Fibroblast of mammary gland (primary cell): ENCODE measurements at regions not wholly inside any gene's neighbourhood (a gene's known extent, or its start where the extent isn't known, plus 50 kb on each side); places are given as distances from the start of the nearest gene placed in this dataset.
"Not testable (repeated sequence)": the region's sequence is repeated elsewhere in the genome, so short reads cannot be mapped to it uniquely, and the experiment has no call there.

Experiments
- DNase-seq: peaks from one replicate; pipeline ENCODE4 v3.0.0-alpha.2; 2010; ENCODE audit warnings: low read depth
- H3K4me3 ChIP-seq: 2 replicates; pipeline ENCODE4 v1.5.1; 2011; ENCODE audit warnings: low read depth, mild to moderate bottlenecking, low read length, moderate library complexity; ENCODE audit not compliant: control insufficient read depth
- TF ChIP-seq, protein P1 (sequence below): conservative IDR thresholded peaks from 2 replicates; pipeline ENCODE4 v1.5.1; 2011; ENCODE audit warnings: low read depth, low read length, inconsistent platforms; ENCODE audit not compliant: control insufficient read depth, insufficient read depth

DNA sequence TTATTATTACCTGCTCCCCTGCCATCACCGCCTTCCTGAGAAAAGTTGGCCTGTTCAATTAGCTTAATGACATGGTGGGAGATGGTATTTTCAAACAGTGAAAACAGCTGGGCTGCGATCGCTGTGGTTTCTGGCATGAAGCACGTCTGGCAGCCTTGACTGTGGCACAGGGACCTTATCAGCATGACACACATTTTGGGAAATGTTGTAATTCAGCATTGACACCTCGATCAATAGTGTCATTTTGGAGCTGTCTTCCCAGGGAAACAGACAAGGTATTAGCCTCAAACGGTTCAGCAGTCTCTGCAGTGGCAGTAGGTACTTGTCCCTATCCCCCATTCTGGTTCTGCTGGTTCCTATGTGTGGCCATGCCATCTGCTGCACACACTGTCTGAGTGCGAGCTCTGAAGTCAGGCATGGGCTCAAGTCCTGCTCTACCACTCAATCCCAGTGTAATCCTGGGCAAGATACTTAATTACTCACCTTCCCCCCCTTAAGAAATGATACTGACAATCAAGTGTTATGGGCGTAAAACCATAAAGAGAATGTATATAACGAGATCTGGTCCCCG is 154.5 kb upstream of the KCND3 start:
- no peak for DNase-seq
- no peak overlapping the region for H3K4me3 ChIP-seq
- TF ChIP-seq, protein P1, sequence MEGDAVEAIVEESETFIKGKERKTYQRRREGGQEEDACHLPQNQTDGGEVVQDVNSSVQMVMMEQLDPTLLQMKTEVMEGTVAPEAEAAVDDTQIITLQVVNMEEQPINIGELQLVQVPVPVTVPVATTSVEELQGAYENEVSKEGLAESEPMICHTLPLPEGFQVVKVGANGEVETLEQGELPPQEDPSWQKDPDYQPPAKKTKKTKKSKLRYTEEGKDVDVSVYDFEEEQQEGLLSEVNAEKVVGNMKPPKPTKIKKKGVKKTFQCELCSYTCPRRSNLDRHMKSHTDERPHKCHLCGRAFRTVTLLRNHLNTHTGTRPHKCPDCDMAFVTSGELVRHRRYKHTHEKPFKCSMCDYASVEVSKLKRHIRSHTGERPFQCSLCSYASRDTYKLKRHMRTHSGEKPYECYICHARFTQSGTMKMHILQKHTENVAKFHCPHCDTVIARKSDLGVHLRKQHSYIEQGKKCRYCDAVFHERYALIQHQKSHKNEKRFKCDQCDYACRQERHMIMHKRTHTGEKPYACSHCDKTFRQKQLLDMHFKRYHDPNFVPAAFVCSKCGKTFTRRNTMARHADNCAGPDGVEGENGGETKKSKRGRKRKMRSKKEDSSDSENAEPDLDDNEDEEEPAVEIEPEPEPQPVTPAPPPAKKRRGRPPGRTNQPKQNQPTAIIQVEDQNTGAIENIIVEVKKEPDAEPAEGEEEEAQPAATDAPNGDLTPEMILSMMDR: no peak

DNA sequence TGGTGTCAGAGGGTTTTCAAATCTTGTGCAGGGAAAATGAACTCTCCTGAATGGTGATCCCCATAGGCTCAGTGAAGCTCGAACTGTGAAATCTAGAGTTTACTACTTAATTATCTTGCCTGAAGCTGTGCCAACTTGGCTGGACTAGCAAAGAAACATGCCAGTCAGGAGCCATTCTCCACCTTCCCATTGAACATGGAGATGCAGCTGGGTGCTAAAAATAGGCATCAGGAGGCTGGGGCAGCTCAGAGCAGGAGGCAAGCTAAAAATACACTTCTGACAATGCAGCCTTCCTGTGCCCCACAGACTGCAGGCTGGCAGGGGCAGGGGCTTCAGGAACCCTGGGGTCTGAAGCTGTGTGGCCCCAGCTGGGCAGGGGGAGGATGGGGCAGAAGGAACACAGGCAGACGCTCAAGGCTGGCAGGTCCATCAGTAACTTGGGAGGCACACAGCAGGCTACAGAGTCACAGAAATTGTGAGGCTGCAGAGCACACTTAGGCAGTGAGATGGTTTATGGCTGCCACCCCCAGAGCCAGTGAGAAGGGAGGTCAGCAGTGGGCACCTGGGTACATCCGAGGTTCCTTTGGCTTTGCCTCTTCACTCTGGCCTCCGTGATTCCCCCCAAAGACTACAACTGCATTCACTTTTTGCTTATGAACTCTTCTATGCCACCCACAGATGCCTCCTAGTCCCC is 155.4 kb upstream of the KCND3 start:
- DNase-seq: no peak
- no peak overlapping the region for H3K4me3 ChIP-seq
- TF ChIP-seq, protein P1: no peak

DNA sequence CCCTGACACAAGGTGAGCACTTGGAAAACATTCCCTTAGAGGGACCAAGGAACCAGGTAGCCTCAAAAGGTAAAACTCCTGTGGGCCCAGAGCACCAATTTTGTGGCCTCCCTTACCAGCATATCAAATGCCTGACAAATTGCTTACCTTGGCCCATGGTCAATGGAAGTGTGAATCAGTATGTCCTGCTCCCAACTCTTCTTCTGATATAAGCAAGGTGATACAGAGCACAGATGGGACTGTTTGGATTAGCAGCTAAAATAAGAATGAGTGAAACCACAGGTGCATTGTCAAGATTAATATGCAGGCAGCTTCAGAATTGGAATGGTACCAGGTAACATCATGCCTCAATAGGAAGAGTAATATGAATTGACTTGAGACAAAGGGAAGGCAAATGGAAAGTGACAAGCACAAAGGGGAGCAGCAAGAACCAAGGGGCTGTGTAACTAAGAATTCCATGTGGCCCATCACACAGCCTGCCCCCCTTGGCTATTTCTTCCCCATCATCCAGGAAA is 156.8 kb upstream of the KCND3 start:
- no peak overlapping the region for H3K4me3 ChIP-seq
- no peak for DNase-seq
- TF ChIP-seq, protein P1: no peak

DNA sequence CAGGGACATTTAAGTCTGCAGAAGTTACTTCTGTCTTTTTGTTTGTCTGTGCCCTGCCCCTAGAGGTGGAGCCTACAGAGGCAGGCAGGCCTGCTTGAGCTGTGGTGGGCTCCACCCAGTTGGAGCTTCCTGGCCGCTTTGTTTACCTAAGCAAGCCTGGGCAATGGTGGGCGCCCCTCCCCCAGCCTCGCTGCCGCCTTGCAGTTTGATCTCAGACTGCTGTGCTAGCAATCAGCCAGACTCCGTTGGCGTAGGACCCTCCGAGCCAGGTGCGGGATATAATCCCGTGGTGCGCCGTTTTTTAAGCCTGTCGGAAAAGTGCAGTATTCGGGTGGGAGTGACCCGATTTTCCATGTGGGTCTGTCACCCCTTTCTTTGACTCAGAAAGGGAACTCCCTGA is 170.7 kb upstream of the KCND3 start:
- not testable (repeated sequence) for H3K4me3 ChIP-seq, DNase-seq

DNA sequence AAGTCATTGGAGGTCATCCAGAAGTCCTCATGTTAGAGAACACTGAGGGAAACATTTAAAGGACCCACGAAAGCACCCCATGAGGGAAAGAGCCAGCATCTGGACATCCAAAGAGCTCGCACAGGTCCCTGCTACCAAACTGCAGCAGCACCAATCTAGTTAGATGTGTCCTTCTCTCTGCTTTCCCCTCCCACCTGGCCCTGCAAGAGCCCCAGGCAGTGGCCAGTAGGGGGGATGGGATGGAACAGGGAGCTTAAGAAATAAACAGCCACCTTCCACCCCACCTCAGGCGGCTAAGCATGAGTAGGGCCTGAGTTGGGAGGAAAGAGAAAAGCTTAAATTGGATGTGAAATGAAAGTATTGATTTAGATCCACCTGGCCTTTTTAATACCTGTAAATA is 175.9 kb upstream of the KCND3 start:
- DNase-seq: no peak
- TF ChIP-seq, protein P1: no peak

DNA sequence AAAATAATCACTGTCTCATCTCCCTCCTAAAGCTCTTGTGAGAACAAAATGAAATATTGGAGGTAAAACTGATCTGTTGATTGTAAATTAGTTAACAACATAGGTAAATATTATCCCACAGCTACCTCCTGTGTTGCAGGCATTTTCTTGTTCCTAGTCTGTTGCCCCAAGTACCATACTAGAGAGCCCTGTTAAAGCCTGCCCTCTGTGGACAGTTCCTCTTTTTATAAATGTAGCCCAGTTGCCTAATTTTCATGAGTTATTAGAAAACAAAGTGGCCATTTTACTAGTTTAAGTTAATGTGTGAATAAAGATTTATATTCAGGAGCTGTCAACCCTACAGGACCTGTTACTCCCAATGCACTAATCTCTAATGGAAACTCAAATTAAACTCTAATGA is 180.0 kb upstream of the KCND3 start:
- no peak for DNase-seq
- TF ChIP-seq, protein P1: no peak
- H3K4me3 ChIP-seq: no peak overlapping the region

More for the DNA sequence above, 175.9 kb upstream of the KCND3 start:
- H3K4me3 ChIP-seq: no peak overlapping the region

DNA sequence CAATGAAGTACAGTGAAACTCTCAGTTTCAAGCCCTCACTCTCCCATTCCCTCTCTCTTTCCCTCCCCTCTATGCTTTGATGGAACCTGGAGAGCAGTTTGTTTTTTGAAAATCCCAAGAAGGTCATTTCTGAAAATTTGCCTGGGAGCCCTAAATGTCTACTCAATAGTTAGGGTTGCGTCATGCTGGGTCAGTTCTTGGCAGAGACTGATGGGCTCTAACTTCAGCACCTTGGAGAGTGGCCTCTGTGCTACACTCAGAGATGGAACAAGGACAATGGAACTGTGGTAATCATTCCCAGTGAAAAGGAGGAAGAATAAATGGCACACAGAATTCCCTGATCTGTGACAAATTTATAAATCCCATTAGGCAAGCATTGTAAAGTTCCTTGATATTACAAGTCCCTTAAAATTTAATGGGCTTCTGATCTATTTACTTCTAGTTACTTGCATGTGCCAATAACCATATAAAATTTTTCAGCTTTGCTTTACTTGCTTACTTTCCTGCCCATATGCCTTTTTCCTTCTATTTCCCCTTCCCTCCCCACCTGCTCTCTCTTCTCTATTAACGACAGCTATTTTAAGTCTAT is 182.9 kb upstream of the KCND3 start:
- TF ChIP-seq, protein P1: no peak
- DNase-seq: peak; percentile 58
- H3K4me3 ChIP-seq: no peak overlapping the region
